ENCODE measurements at regions not wholly inside any gene's neighbourhood (a gene's known extent, or its start where the extent isn't known, plus 50 kb on each side); places are given as distances from the start of the nearest gene placed in this dataset.

- ATAC-seq = no peak
- intact Hi-C loops (cut with micrococcal nuclease; ENCODE audit: unreplicated experiment) (no loop called here), in situ Hi-C loops (cut with HindIII; ENCODE audit: extremely low pct_ligation_motif_present, low pct_unique_long_range_greater_than_20kb) (no loop called here)
- ChIA-PET CTCF (ENCODE audit: low intra/inter-chr PET ratio, low total read pairs) (no interaction called here), POLR2A (no interaction called here)
- Histone ChIP-seq H4K20me1 (ENCODE audit: insufficient read depth, low read length) (no peaks in the 10 kb centered on the region), H3K79me2 (ENCODE audit: insufficient read depth, low read length) (no peaks in the 10 kb centered on the region), H3K4me3 (replicated peaks in 1 of 3; ENCODE audit: insufficient read depth in 1 of 3, low read depth in 2 of 3, low read length in 3 of 3) (no peak overlapping the region), H3K4me1 (ENCODE audit: insufficient read depth, low read length) (no peaks in the 10 kb centered on the region), H3K9me3 (ENCODE audit: low read length) (no peaks in the 10 kb centered on the region), H3K27ac (ENCODE audit: extremely low read length, insufficient read depth, low read length) (no peak overlapping the region), H3K4me2 (ENCODE audit: low read depth, low read length) (no peak overlapping the region), H3K9ac (ENCODE audit: insufficient read depth, low read depth, low read length) (no peak overlapping the region), H3K36me3 (replicated peaks in 1 of 2; ENCODE audit: control insufficient read depth in 1 of 2, insufficient read depth in 2 of 2, low read length in 2 of 2) (no peaks in the 10 kb centered on the region), H2AFZ (ENCODE audit: low read length) (no peak overlapping the region), H3K27me3 (ENCODE audit: control insufficient read depth in 1 of 2, insufficient read depth in 2 of 2, low read length in 2 of 2) (peaks cover 3 to 4% of the 10 kb centered on the region in 2 experiments; a peak in 3 of 5 replicates)
- no peak for FAIRE-seq
- no TSS peak for BruUV-seq (replicated peaks)
- DNase-seq (ENCODE audit: low spot score) = no peak
- 60% methylated on average over 2 of the region's 8 CpGs for WGBS (ENCODE audit: low lambda C conversion rate)
- no peak for TF ChIP-seq HOXA9 (CRISPR knock-in tag; IDR thresholded peaks at IDR 0.05; ENCODE audit: borderline replicate concordance)
- TF ChIP-seq ZNF138 (CRISPR knock-in tag; IDR thresholded peaks at IDR 0.05; ENCODE audit: low read depth) = no peak
- TF ChIP-seq RELA (CRISPR knock-in tag; IDR thresholded peaks at IDR 0.05) = no peak
- no peak for TF ChIP-seq ZNF446 (CRISPR knock-in tag; IDR thresholded peaks at IDR 0.05)
- no peak for TF ChIP-seq PCBP2 (optimal IDR thresholded peaks at IDR 0.05; ENCODE audit: low read depth, low read length, poor library complexity, severe bottlenecking)
- TF ChIP-seq TFDP2 (CRISPR knock-in tag; IDR thresholded peaks at IDR 0.05) = no peak
- no peak for TF ChIP-seq ZFP90 (CRISPR knock-in tag; IDR thresholded peaks at IDR 0.05; ENCODE audit: borderline replicate concordance)
- no peak for TF ChIP-seq RFX5 (IDR thresholded peaks at IDR 0.05; ENCODE audit: low read depth, low read length)
- TF ChIP-seq JUNB (CRISPR knock-in tag; IDR thresholded peaks at IDR 0.05; ENCODE audit: borderline replicate concordance) = no peak
- TF ChIP-seq TOPORS (CRISPR knock-in tag; IDR thresholded peaks at IDR 0.05) = no peak
- no peak for TF ChIP-seq ZBTB14 (CRISPR knock-in tag; IDR thresholded peaks at IDR 0.05)
- no peak for TF ChIP-seq ZNF550 (CRISPR knock-in tag; IDR thresholded peaks at IDR 0.05; ENCODE audit: borderline replicate concordance)
- TF ChIP-seq RXRA (CRISPR knock-in tag; IDR thresholded peaks at IDR 0.05) = no peak
Observed at GRCh38 chr1:29684141-29684540, 447.8 kb downstream of the PTPRU start.
